ENCODE measurements at regions not wholly inside any gene's neighbourhood (a gene's known extent, or its start where the extent isn't known, plus 50 kb on each side); places are given as distances from the start of the nearest gene placed in this dataset.

DNA sequence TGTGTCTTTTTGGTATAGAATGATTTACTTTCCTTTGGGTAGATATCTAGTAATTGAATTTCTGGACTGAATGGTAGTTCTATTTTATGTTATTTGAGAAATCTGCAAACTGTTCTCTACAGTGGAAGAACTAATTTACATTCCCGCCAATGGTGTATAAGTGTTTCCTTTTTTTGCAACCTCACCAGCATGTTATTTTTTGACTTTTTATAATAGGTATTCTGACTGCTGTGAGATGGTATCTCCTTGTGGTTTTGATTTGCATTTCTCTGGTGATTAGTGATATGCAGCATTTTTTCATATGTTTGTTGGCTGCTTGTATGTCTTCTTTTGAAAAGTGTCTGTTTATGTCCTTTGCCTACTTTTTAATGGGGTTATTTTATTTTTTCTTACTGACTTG, 607.2 kb downstream of the OTOL1 start:
- TF ChIP-seq, protein P1, sequence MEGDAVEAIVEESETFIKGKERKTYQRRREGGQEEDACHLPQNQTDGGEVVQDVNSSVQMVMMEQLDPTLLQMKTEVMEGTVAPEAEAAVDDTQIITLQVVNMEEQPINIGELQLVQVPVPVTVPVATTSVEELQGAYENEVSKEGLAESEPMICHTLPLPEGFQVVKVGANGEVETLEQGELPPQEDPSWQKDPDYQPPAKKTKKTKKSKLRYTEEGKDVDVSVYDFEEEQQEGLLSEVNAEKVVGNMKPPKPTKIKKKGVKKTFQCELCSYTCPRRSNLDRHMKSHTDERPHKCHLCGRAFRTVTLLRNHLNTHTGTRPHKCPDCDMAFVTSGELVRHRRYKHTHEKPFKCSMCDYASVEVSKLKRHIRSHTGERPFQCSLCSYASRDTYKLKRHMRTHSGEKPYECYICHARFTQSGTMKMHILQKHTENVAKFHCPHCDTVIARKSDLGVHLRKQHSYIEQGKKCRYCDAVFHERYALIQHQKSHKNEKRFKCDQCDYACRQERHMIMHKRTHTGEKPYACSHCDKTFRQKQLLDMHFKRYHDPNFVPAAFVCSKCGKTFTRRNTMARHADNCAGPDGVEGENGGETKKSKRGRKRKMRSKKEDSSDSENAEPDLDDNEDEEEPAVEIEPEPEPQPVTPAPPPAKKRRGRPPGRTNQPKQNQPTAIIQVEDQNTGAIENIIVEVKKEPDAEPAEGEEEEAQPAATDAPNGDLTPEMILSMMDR (IDR thresholded peaks at IDR 0.05) = no peak
- TF ChIP-seq POLR2AphosphoS5 (IDR thresholded peaks at IDR 0.05) (no peak), POLR2A (IDR thresholded peaks at IDR 0.05) (no peak), EP300 (IDR thresholded peaks at IDR 0.05) (no peak)

All from gastroesophageal sphincter (tissue), 3 donors.